AG04450 (cell line): ENCODE measurements at regions not wholly inside any gene's neighbourhood (a gene's known extent, or its start where the extent isn't known, plus 50 kb on each side); places are given as distances from the start of the nearest gene placed in this dataset.

Experiments
- CTCF ChIA-PET: fragments of 300-600, 350-600 bp; formaldehyde crosslinking; extraction: SDS; loops from one replicate; lab custom pipeline; 2022; ENCODE audit warnings: antibody characterized with exemption, inconsistent platforms; lab: Charles Lee
- POLR2A ChIA-PET: fragments of 350-600 bp; formaldehyde crosslinking; extraction: SDS; loops from one replicate; lab custom pipeline; 2021; ENCODE audit warnings: antibody characterized with exemption, inconsistent platforms; lab: Yijun Ruan, JAX
- DNase-seq: peaks from one replicate; pipeline ENCODE4 v3.0.0-alpha.2; 2011; ENCODE audit warnings: low read depth, low spot score
- H3K27ac ChIP-seq: one replicate; pipeline ENCODE4 v1.5.1; 2012; ENCODE audit warnings: low read depth, low read length, control low read depth
- H3K27me3 ChIP-seq: one replicate; pipeline ENCODE4 v1.6.0; 2012; ENCODE audit warnings: low read length; ENCODE audit not compliant: control insufficient read depth, insufficient read depth
- H3K4me3 ChIP-seq: 2 replicates; pipeline ENCODE4 v1.5.1; 2011; ENCODE audit warnings: mild to moderate bottlenecking, low read depth, low read length, control low read depth
- H3K9me3 ChIP-seq: 2 replicates; pipeline ENCODE4 v1.5.1; 2012; ENCODE audit warnings: low read length; ENCODE audit not compliant: control insufficient read depth, insufficient read depth
- TF ChIP-seq, protein P1 (sequence below): IDR thresholded peaks from 2 replicates; pipeline ENCODE4 v1.5.1; 2011; ENCODE audit warnings: low read depth, low read length, control low read depth, inconsistent platforms

GRCh38 chr20:40890181-40890580, 138.4 kb upstream of the TOP1 start:
- ChIA-PET POLR2A (no interaction called here), CTCF (no interaction called here)
- Histone ChIP-seq H3K9me3 (no peaks in the 10 kb centered on the region), H3K4me3 (no peak overlapping the region), H3K27me3 (peaks cover 2% of the 10 kb centered on the region), H3K27ac (no peak overlapping the region)
- no peak for DNase-seq
- TF ChIP-seq, protein P1, sequence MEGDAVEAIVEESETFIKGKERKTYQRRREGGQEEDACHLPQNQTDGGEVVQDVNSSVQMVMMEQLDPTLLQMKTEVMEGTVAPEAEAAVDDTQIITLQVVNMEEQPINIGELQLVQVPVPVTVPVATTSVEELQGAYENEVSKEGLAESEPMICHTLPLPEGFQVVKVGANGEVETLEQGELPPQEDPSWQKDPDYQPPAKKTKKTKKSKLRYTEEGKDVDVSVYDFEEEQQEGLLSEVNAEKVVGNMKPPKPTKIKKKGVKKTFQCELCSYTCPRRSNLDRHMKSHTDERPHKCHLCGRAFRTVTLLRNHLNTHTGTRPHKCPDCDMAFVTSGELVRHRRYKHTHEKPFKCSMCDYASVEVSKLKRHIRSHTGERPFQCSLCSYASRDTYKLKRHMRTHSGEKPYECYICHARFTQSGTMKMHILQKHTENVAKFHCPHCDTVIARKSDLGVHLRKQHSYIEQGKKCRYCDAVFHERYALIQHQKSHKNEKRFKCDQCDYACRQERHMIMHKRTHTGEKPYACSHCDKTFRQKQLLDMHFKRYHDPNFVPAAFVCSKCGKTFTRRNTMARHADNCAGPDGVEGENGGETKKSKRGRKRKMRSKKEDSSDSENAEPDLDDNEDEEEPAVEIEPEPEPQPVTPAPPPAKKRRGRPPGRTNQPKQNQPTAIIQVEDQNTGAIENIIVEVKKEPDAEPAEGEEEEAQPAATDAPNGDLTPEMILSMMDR: no peak

- CTCF ChIA-PET: interaction anchor here (1.7 kb wide), 1 partner anchor 149 kb away, joined by 6 read pairs; no protein-coding TSS in a partner anchor
These were observed 138.0 kb upstream of the TOP1 start for GRCh38 chr20:40890635-40891034.

DNA sequence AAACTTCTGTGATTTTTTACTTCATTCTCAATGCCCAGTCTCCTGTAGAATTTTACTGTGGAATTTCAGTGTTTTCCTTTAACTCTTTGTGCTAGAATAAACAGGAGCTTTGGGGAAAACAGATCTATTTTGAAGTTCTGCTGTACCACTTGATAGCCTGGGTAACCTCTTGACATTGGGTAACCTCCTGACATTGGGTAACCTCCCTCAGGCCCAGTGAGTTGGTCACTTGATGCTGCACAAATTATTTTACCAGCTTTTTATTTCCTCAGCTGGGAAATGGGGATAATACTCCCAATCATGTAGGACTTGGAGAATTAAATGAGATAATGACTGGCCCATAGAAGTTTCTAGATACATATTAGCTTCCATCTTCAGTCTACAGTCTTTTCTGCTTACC, 137.3 kb upstream of the TOP1 start:
- H3K27ac ChIP-seq: no peak overlapping the region
- POLR2A ChIA-PET: no interaction called here
- TF ChIP-seq, protein P1: no peak
- no peaks in the 10 kb centered on the region for H3K9me3 ChIP-seq
- H3K4me3 ChIP-seq: no peak overlapping the region
- CTCF ChIA-PET: interaction anchor here (1.7 kb wide), 1 partner anchor 150 kb away, joined by 6 read pairs; no protein-coding TSS in a partner anchor
- DNase-seq: no peak
- peaks cover 2% of the 10 kb centered on the region for H3K27me3 ChIP-seq

More at GRCh38 chr20:40890635-40891034, 138.0 kb upstream of the TOP1 start:
- Histone ChIP-seq H3K9me3 (no peaks in the 10 kb centered on the region), H3K4me3 (no peak overlapping the region), H3K27me3 (peaks cover 2% of the 10 kb centered on the region), H3K27ac (no peak overlapping the region)
- POLR2A ChIA-PET: no interaction called here
- no peak for DNase-seq
- TF ChIP-seq, protein P1: no peak

- Histone ChIP-seq H3K9me3 (no peaks in the 10 kb centered on the region), H3K27ac (no peak overlapping the region), H3K27me3 (peaks cover 2% of the 10 kb centered on the region), H3K4me3 (no peak overlapping the region)
- POLR2A ChIA-PET: no interaction called here
- CTCF ChIA-PET: no interaction called here
- DNase-seq: no peak
- TF ChIP-seq, protein P1: no peak
These were observed 136.0 kb upstream of the TOP1 start for GRCh38 chr20:40892642-40893041.

- TF ChIP-seq, protein P1: no peak
- Histone ChIP-seq H3K9me3 (no peaks in the 10 kb centered on the region), H3K27ac (no peak overlapping the region), H3K4me3 (no peak overlapping the region), H3K27me3 (peaks cover 2% of the 10 kb centered on the region)
- no peak for DNase-seq
- CTCF ChIA-PET: no interaction called here
- POLR2A ChIA-PET: no interaction called here
These were observed 134.9 kb upstream of the TOP1 start for GRCh38 chr20:40893610-40894236.
